H1 (cell line): ENCODE measurements at regions not wholly inside any gene's neighbourhood (a gene's known extent, or its start where the extent isn't known, plus 50 kb on each side); places are given as distances from the start of the nearest gene placed in this dataset.

Experiments
- CTCF ChIA-PET: fragments of 300-600 bp; sonication (Branson Sonifier 250); formaldehyde crosslinking; loops from one replicate; lab custom pipeline; 2021; ENCODE audit not compliant: partially characterized antibody; lab: Charles Lee
- POLR2A ChIA-PET: fragments of 300-600 bp; sonication (Branson Sonifier 250); formaldehyde crosslinking; loops from one replicate; lab custom pipeline; 2021; ENCODE audit warnings: inconsistent platforms; ENCODE audit not compliant: partially characterized antibody; lab: Charles Lee
- DNase-seq, 2 experiments: peaks; one replicate each; pipeline versions ENCODE4 v3.0.0 to v3.0.0-alpha.2; 2010 to 2022; ENCODE audit warnings: low spot score in 2 of 2, low read depth in 1 of 2, mixed read lengths in 1 of 2
- FAIRE-seq: peaks from 2 replicates; lab custom pipeline; 2011; peaks lifted over from hg19 to GRCh38; lab: Jason Lieb, UNC
- H2AFZ ChIP-seq: 2 replicates; pipeline ENCODE4 v1.8.1; 2012; ENCODE audit warnings: low read length, inconsistent platforms
- H2AK5ac ChIP-seq: 2 replicates; pipeline ENCODE4 v1.6.1; 2013; ENCODE audit warnings: low read depth, low read length
- H2BK120ac ChIP-seq: replicated peaks from 2 replicates; pipeline ENCODE3; 2013; ENCODE audit warnings: low read depth, low read length, inconsistent platforms
- H2BK12ac ChIP-seq: 2 replicates; pipeline ENCODE4 v1.6.1; 2013; ENCODE audit warnings: low read depth, low read length
- H2BK15ac ChIP-seq: 2 replicates; pipeline ENCODE4 v1.6.1; 2013; ENCODE audit warnings: low read length
- H2BK20ac ChIP-seq: 2 replicates; pipeline ENCODE4 v1.6.1; 2013; ENCODE audit warnings: low read length
- H2BK5ac ChIP-seq: 2 replicates; pipeline ENCODE4 v1.6.1; 2013; ENCODE audit warnings: low read depth, low read length
- H3K14ac ChIP-seq: 2 replicates; pipeline ENCODE4 v1.6.1; 2013; ENCODE audit warnings: inconsistent platforms; ENCODE audit not compliant: insufficient read length
- H3K18ac ChIP-seq: 2 replicates; pipeline ENCODE4 v1.6.1; 2013; ENCODE audit warnings: low read length; ENCODE audit errors: extremely low read depth
- H3K23ac ChIP-seq: 2 replicates; pipeline ENCODE4 v1.6.1; 2013; ENCODE audit warnings: inconsistent platforms; ENCODE audit not compliant: insufficient read length
- H3K23me2 ChIP-seq: 2 replicates; pipeline ENCODE4 v1.6.1; 2013; ENCODE audit warnings: low read depth, low read length
- H3K27ac ChIP-seq: 2 replicates; pipeline ENCODE4 v1.6.1; 2011; ENCODE audit warnings: low read depth, low read length, inconsistent platforms
- H3K27me3 ChIP-seq, 4 experiments: replicated peaks in 1 of 4; 1 replicate in 1 of 4; 2 replicates in 3 of 4; pipeline versions ENCODE4 v1.6.1 to v1.8.1; 2011 to 2013; ENCODE audit warnings: low read length in 3 of 4, mild to moderate bottlenecking in 3 of 4, inconsistent platforms in 2 of 4, mixed read lengths in 2 of 4, moderate library complexity in 1 of 4; ENCODE audit not compliant: control insufficient read depth in 3 of 4, insufficient read depth in 3 of 4; ENCODE audit errors: extremely low read depth in 1 of 4
- H3K36me3 ChIP-seq, 4 experiments: 2 replicates each; pipeline versions ENCODE4 v1.6.1 to v1.8.1; 2011 to 2013; ENCODE audit warnings: mild to moderate bottlenecking in 4 of 4, low read length in 3 of 4, moderate library complexity in 2 of 4, control low read depth in 1 of 4, inconsistent platforms in 1 of 4; ENCODE audit not compliant: insufficient read depth in 4 of 4, control insufficient read depth in 2 of 4
- H3K4ac ChIP-seq: replicated peaks from 2 replicates; pipeline ENCODE3; 2013; ENCODE audit warnings: low read length, low read depth, mixed read lengths, inconsistent platforms; ENCODE audit not compliant: insufficient read length
- H3K4me1 ChIP-seq, 4 experiments: replicated peaks in 1 of 4; 1 replicate in 1 of 4; 2 replicates in 3 of 4; pipeline versions ENCODE4 v1.6.1 to v1.8.1; 2011 to 2013; ENCODE audit warnings: low read length in 3 of 4, inconsistent platforms in 2 of 4, mixed read lengths in 1 of 4; ENCODE audit not compliant: insufficient read depth in 4 of 4, control insufficient read depth in 3 of 4
- H3K4me2 ChIP-seq, 2 experiments: 2 replicates each; pipeline versions ENCODE4 v1.6.1 to v1.8.1; 2011 to 2013; ENCODE audit warnings: low read depth in 2 of 2, low read length in 2 of 2, control low read depth in 1 of 2, inconsistent platforms in 1 of 2, mild to moderate bottlenecking in 1 of 2; ENCODE audit not compliant: insufficient read depth in 1 of 2
- H3K4me3 ChIP-seq, 4 experiments: fragments of 200-600, 300-600 bp in 1 of 4; sonication (generic), shearing (Covaris generic), sonication (Bioruptor Twin) in 1 of 4; 2 replicates each; pipeline versions ENCODE4 v1.5.1 to v1.8.1; 2011 to 2016; ENCODE audit warnings: low read length in 4 of 4, low read depth in 3 of 4, control low read depth in 2 of 4, inconsistent platforms in 2 of 4, mild to moderate bottlenecking in 2 of 4, mixed read lengths in 1 of 4, moderate library complexity in 1 of 4; ENCODE audit not compliant: insufficient read depth in 2 of 4; ENCODE audit errors: extremely low read depth in 1 of 4
- H3K56ac ChIP-seq: replicated peaks from 2 replicates; pipeline ENCODE3; 2013; ENCODE audit warnings: low read depth, mild to moderate bottlenecking, mixed read lengths, low read length, inconsistent platforms; ENCODE audit not compliant: insufficient read length
- H3K79me1 ChIP-seq: 2 replicates; pipeline ENCODE4 v1.6.1; 2013; ENCODE audit warnings: low read depth, low read length, control low read depth
- H3K79me2 ChIP-seq, 2 experiments: 2 replicates each; pipeline versions ENCODE4 v1.6.1 to v1.8.1; 2012 to 2013; ENCODE audit warnings: low read length in 2 of 2, mild to moderate bottlenecking in 2 of 2, inconsistent platforms in 1 of 2; ENCODE audit not compliant: insufficient read depth in 2 of 2, control insufficient read depth in 1 of 2
- H3K9ac ChIP-seq, 4 experiments: replicated peaks in 1 of 4; 1 replicate in 1 of 4; 2 replicates in 3 of 4; pipeline versions ENCODE4 v1.6.1 to v1.8.1; 2011 to 2013; ENCODE audit warnings: low read depth in 3 of 4, low read length in 3 of 4, control low read depth in 2 of 4, mild to moderate bottlenecking in 2 of 4, moderate library complexity in 2 of 4, inconsistent platforms in 1 of 4; ENCODE audit errors: extremely low read depth in 1 of 4
- H3K9me3 ChIP-seq, 2 experiments: 2 replicates each; pipeline versions ENCODE4 v1.6.1 to v1.8.1; 2012 to 2013; ENCODE audit warnings: mild to moderate bottlenecking in 2 of 2, moderate library complexity in 2 of 2, control low read depth in 1 of 2, inconsistent platforms in 1 of 2, low read depth in 1 of 2, low read length in 1 of 2, mixed read lengths in 1 of 2; ENCODE audit not compliant: insufficient read depth in 2 of 2
- H4K20me1 ChIP-seq, 2 experiments: replicated peaks in 1 of 2; 2 replicates each; pipeline versions ENCODE3 to v1.8.1; 2011 to 2013; ENCODE audit warnings: inconsistent platforms in 2 of 2, low read length in 2 of 2, mild to moderate bottlenecking in 1 of 2; ENCODE audit not compliant: insufficient read depth in 2 of 2, control insufficient read depth in 1 of 2
- H4K5ac ChIP-seq: 2 replicates; pipeline ENCODE4 v1.6.1; 2013; ENCODE audit warnings: low read length, low read depth, mixed read lengths, inconsistent platforms; ENCODE audit not compliant: insufficient read length
- H4K8ac ChIP-seq: 2 replicates; pipeline ENCODE4 v1.8.0; 2013; ENCODE audit warnings: mild to moderate bottlenecking, moderate library complexity, low read length, inconsistent platforms; ENCODE audit not compliant: insufficient read depth; ENCODE audit errors: extremely low read depth
- H4K91ac ChIP-seq: replicated peaks from 2 replicates; pipeline ENCODE3; 2013; ENCODE audit warnings: low read length, mixed read lengths, inconsistent platforms; ENCODE audit not compliant: insufficient read length
- ATF2 ChIP-seq: IDR thresholded peaks from 2 replicates; pipeline ENCODE4 v1.6.1; 2012; ENCODE audit warnings: low read length, inconsistent platforms
- BRCA1 ChIP-seq: IDR thresholded peaks from 2 replicates; pipeline ENCODE4 v1.6.1; 2012; ENCODE audit warnings: low read depth, low read length, improper control_type of control experiment
- CTBP2 ChIP-seq: IDR thresholded peaks from 2 replicates; pipeline ENCODE4 v1.7.0; 2011; ENCODE audit warnings: borderline replicate concordance, mild to moderate bottlenecking, moderate library complexity, mixed read lengths, low read length; ENCODE audit not compliant: insufficient read depth, insufficient read length
- GABPA ChIP-seq: IDR thresholded peaks from 2 replicates; pipeline ENCODE4 v1.6.1; 2011; ENCODE audit warnings: mild to moderate bottlenecking, low read length, moderate library complexity, borderline replicate concordance; ENCODE audit not compliant: insufficient read depth
- NRF1 ChIP-seq: IDR thresholded peaks from 2 replicates; pipeline ENCODE4 v1.6.1; 2011; ENCODE audit warnings: mild to moderate bottlenecking, low read depth, low read length, improper control_type of control experiment
- RBBP5 ChIP-seq: IDR thresholded peaks from 2 replicates; pipeline ENCODE4 v1.7.1; 2012; ENCODE audit warnings: low read depth, mild to moderate bottlenecking, inconsistent platforms, low read length, moderate library complexity, borderline replicate concordance
- SP4 ChIP-seq: IDR thresholded peaks from 2 replicates; pipeline ENCODE4 v1.6.1; 2012; ENCODE audit warnings: low read length, inconsistent platforms
- SRF ChIP-seq: IDR thresholded peaks from 2 replicates; pipeline ENCODE4 v1.6.1; 2011; ENCODE audit warnings: mild to moderate bottlenecking, low read depth, low read length, moderate library complexity
- SUZ12 ChIP-seq: fragments of 200-600 bp; sonication (generic); IDR thresholded peaks from 2 replicates; pipeline ENCODE4 v1.6.1; 2012; ENCODE audit warnings: mild to moderate bottlenecking, inconsistent platforms, low read length, moderate library complexity, mixed read lengths
- TCF12 ChIP-seq: IDR thresholded peaks from 2 replicates; pipeline ENCODE4 v1.6.1; 2011; ENCODE audit warnings: low read depth, mild to moderate bottlenecking, low read length
- WGBS, 2 experiments: shearing (Covaris generic) in 1 of 2; methylation state at CpG; one replicate each; pipeline versions ENCODE4 v1.1.6 to v1.1.7; 2013 to 2015; ENCODE audit warnings: low lambda C conversion rate in 2 of 2, mixed read lengths in 2 of 2, inconsistent platforms in 1 of 2, low coverage in 1 of 2, missing lambda C conversion rate in 1 of 2; ENCODE audit not compliant: insufficient replicate concordance in 2 of 2, insufficient coverage in 1 of 2, insufficient read length in 1 of 2; ENCODE audit errors: extremely low coverage in 1 of 2, missing lambda C conversion rate in 1 of 2; 5-methylcytosine and 5-hydroxymethylcytosine counted together

GRCh38 chr6:85363870-85364269 is 86.0 kb upstream of the NT5E start:
- H3K23ac ChIP-seq: no peak overlapping the region
- H2BK15ac ChIP-seq: no peak overlapping the region
- no peak overlapping the region for H2BK20ac ChIP-seq
- H2AFZ ChIP-seq: no peak overlapping the region
- CTCF ChIA-PET: interaction anchor here (5.6 kb wide), 1 partner anchor 119 kb away, joined by 47 read pairs; no protein-coding TSS in a partner anchor
- H3K56ac ChIP-seq: no peak overlapping the region
- H3K4me1 ChIP-seq: no peaks in the 10 kb centered on the region
- H4K20me1 ChIP-seq: no peaks in the 10 kb centered on the region
- no peak overlapping the region for H3K9ac ChIP-seq
- H3K36me3 ChIP-seq: no peaks in the 10 kb centered on the region
- no peaks in the 10 kb centered on the region for H3K9me3 ChIP-seq
- no peak overlapping the region for H2BK5ac ChIP-seq
- no peak for DNase-seq
- H3K79me1 ChIP-seq: no peaks in the 10 kb centered on the region
- no peak for TF ChIP-seq NRF1
- no peak for TF ChIP-seq GABPA
- no peak for TF ChIP-seq SP4
- TF ChIP-seq RBBP5: no peak
- no peak for TF ChIP-seq BRCA1
- no peak for TF ChIP-seq TCF12
- no peak for TF ChIP-seq SUZ12
- TF ChIP-seq SRF: no peak
- no peak for TF ChIP-seq ATF2
- TF ChIP-seq CTBP2: no peak
- no peak overlapping the region for H2BK120ac ChIP-seq
- no peak overlapping the region for H4K8ac ChIP-seq
- H3K18ac ChIP-seq: no peak overlapping the region
- POLR2A ChIA-PET: no interaction called here
- H4K5ac ChIP-seq: no peak overlapping the region
- H3K4ac ChIP-seq: no peak overlapping the region
- H2BK12ac ChIP-seq: no peak overlapping the region
- no peaks in the 10 kb centered on the region for H3K27me3 ChIP-seq
- no peak overlapping the region for H3K4me3 ChIP-seq
- H3K27ac ChIP-seq: no peak overlapping the region
- no peaks in the 10 kb centered on the region for H3K23me2 ChIP-seq
- no peak for FAIRE-seq
- H2AK5ac ChIP-seq: no peak overlapping the region
- H4K91ac ChIP-seq: no peak overlapping the region
- no peak overlapping the region for H3K14ac ChIP-seq
- WGBS, 2 experiments: 92% methylated on average over 2 of the region's 2 CpGs; no CpG with 5 or more reads in 1 of the 2 experiments
- no peak overlapping the region for H3K4me2 ChIP-seq
- H3K79me2 ChIP-seq: no peaks in the 10 kb centered on the region
